ENCODE measurements at regions not wholly inside any gene's neighbourhood (a gene's known extent, or its start where the extent isn't known, plus 50 kb on each side); places are given as distances from the start of the nearest gene placed in this dataset.

DNA sequence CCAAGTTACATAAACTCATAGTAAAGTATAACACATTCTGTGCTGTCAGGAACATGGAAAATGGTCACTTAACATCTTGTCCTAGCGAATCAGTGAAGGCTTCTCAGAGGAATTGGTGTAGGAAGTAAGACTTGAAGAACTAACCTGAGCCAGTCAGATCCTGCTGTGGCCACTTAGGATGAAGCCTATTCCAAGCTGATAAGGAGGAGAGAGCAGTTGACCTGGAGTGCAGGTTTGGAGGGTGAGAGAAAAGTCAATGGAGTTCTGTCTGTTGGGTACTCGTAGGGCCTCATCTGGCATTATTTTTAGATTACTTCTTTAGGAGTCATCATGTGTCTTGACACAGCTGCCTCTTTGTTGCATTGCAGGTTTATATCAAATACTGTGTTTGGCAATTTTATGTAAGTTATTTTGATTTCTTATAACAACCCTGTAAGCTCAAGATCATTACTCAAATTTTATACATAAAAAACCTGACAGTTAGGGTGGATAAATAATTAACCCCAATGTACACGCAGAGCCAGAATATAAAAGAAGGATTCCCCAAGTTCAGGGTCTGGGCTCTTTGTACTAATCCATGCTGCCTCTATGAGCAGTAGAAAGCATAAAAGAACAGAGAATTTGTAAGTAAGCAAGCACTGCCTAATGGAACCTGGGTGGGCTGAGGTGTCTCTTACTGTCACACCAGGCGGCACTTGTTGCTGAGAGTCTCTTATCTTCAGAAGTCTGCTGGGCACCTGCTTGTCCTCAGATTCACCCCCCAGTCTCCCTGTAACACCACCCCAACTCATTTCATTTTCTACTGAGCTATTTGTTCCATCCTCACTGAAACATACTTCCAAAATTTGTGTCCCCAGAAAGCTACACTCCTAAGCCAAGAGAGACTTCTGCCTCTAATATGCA, 252.1 kb upstream of the NT5C1B start:
- no peak for TF ChIP-seq IKZF5 (CRISPR knock-in tag; IDR thresholded peaks at IDR 0.05)
- no peak for TF ChIP-seq CEBPB (IDR thresholded peaks at IDR 0.05; ENCODE audit: borderline replicate concordance, low read depth, low read length)
- TF ChIP-seq KAT8 (CRISPR knock-in tag; IDR thresholded peaks at IDR 0.05), result no peak
- TF ChIP-seq EP300 (IDR thresholded peaks at IDR 0.05; ENCODE audit: low read depth in 2 of 2, low read length in 2 of 2), result no peak
- no peak for TF ChIP-seq EP300 (CRISPR knock-in tag; IDR thresholded peaks at IDR 0.05; ENCODE audit: borderline replicate concordance)
- no peak for TF ChIP-seq ETV5 (CRISPR knock-in tag; IDR thresholded peaks at IDR 0.05; ENCODE audit: borderline replicate concordance)
